HCT116 (cell line): ENCODE measurements at regions not wholly inside any gene's neighbourhood (a gene's known extent, or its start where the extent isn't known, plus 50 kb on each side); places are given as distances from the start of the nearest gene placed in this dataset.

Experiments
- ATAC-seq: fragments of 200-7000 bp; cut with Tn5 transposase; 2 replicates; pipeline ENCODE4 v1.9.1; 2020; ENCODE audit warnings: mild to moderate bottlenecking, moderate library complexity
- BruUV-seq: library from RNA; stranded (reverse); fragments of 400-500 nt; replicated peaks from 2 replicates; lab custom pipeline; 2021; lab: Mats Ljungman, UMichigan
- CTCF ChIA-PET: fragments of 300-600 bp; sonication (Branson Sonifier 250); formaldehyde crosslinking; loops from one replicate; lab custom pipeline; 2021; ENCODE audit warnings: antibody characterized with exemption; lab: Charles Lee
- POLR2A ChIA-PET: fragments of 300-600, 350-600 bp; sonication (Branson Sonifier 250); formaldehyde crosslinking; loops from one replicate; lab custom pipeline; 2021; ENCODE audit warnings: antibody characterized with exemption; lab: Charles Lee
- RAD21 ChIA-PET, 2 experiments: fragments of 300-600 bp; sonication (Branson Sonifier 250); formaldehyde crosslinking; loops; one replicate each; lab custom pipeline; 2023; ENCODE audit warnings: low total read pairs in 2 of 2; ENCODE audit not compliant: uncharacterized antibody in 2 of 2, unreplicated experiment in 2 of 2, low non-redundant PET in 1 of 2; lab: Charles Lee
- DNase-seq: peaks from one replicate; pipeline ENCODE4 v3.0.0-alpha.2; 2010; ENCODE audit warnings: low read depth, low spot score
- H2AFZ ChIP-seq: fragments of 200-600 bp; shearing (Covaris generic), sonication (generic); 2 replicates; pipeline ENCODE4 v1.6.1; 2017; ENCODE audit warnings: low read depth, mixed run types, mixed read lengths, antibody characterized with exemption, low read length; ENCODE audit not compliant: poor library complexity, severe bottlenecking
- H3K27ac ChIP-seq: 2 replicates; pipeline ENCODE4 v1.5.1; 2012; ENCODE audit warnings: low read depth, low read length
- H3K27me3 ChIP-seq: fragments of 200-600 bp; sonication (generic); 2 replicates; pipeline ENCODE4 v1.6.1; 2016; ENCODE audit warnings: mixed run types, low read length, mixed read lengths; ENCODE audit not compliant: insufficient read depth
- H3K36me3 ChIP-seq, 2 experiments: fragments of 200-500 bp in 1 of 2; fragments of 200-600 bp in 1 of 2; sonication (Bioruptor generic) in 1 of 2; sonication (generic) in 1 of 2; 2 replicates each; pipeline versions ENCODE4 v1.5.1 to v1.6.1; 2014 to 2016; ENCODE audit warnings: low read length in 2 of 2, inconsistent platforms in 1 of 2, mixed read lengths in 1 of 2, mixed run types in 1 of 2; ENCODE audit not compliant: insufficient read depth in 2 of 2, control insufficient read depth in 1 of 2
- H3K4me1 ChIP-seq, 2 experiments: fragments of 200-600 bp in 1 of 2; sonication (generic) in 1 of 2; 2 replicates each; pipeline versions ENCODE4 v1.5.1 to v1.6.1; 2012 to 2017; ENCODE audit warnings: low read length in 2 of 2, inconsistent platforms in 1 of 2, mild to moderate bottlenecking in 1 of 2, mixed read lengths in 1 of 2, mixed run types in 1 of 2, moderate library complexity in 1 of 2; ENCODE audit not compliant: insufficient read depth in 2 of 2, control insufficient read depth in 1 of 2
- H3K4me2 ChIP-seq: fragments of 200-600 bp; sonication (generic); 2 replicates; pipeline ENCODE4 v1.6.1; 2017; ENCODE audit warnings: mixed run types, low read length, mixed read lengths
- H3K4me3 ChIP-seq, 2 experiments: fragments of 200-600 bp in 1 of 2; sonication (generic) in 1 of 2; replicated peaks in 1 of 2; 2 replicates each; pipeline ENCODE4 v1.5.1; 2011 to 2016; ENCODE audit warnings: low read length in 2 of 2, control low read depth in 1 of 2, low read depth in 1 of 2, mild to moderate bottlenecking in 1 of 2, mixed read lengths in 1 of 2, mixed run types in 1 of 2
- H3K79me2 ChIP-seq: fragments of 200-600 bp; sonication (generic); 2 replicates; pipeline ENCODE4 v1.6.1; 2017; ENCODE audit warnings: mild to moderate bottlenecking, mixed run types, low read length, moderate library complexity, mixed read lengths; ENCODE audit not compliant: insufficient read depth
- H3K9ac ChIP-seq: fragments of 200-600 bp; sonication (generic); 2 replicates; pipeline ENCODE4 v1.6.1; 2016; ENCODE audit warnings: low read length, mixed read lengths
- H3K9me2 ChIP-seq: fragments of 200-600 bp; sonication (generic), shearing (Covaris generic); 2 replicates; pipeline ENCODE4 v1.6.1; 2017; ENCODE audit warnings: mixed run types, mild to moderate bottlenecking, moderate library complexity; ENCODE audit not compliant: insufficient read depth
- H3K9me3 ChIP-seq, 2 experiments: fragments of 200-500 bp in 1 of 2; fragments of 200-600 bp in 1 of 2; sonication (Bioruptor generic) in 1 of 2; sonication (generic) in 1 of 2; 2 replicates each; pipeline ENCODE4 v1.6.1; 2014 to 2017; ENCODE audit warnings: low read length in 2 of 2, mixed read lengths in 2 of 2, inconsistent platforms in 1 of 2, low read depth in 1 of 2, mild to moderate bottlenecking in 1 of 2, mixed run types in 1 of 2, moderate library complexity in 1 of 2; ENCODE audit not compliant: control insufficient read depth in 1 of 2, insufficient read depth in 1 of 2
- H4K20me1 ChIP-seq: fragments of 200-600 bp; sonication (generic), shearing (Covaris generic); 2 replicates; pipeline ENCODE4 v1.6.1; 2017; ENCODE audit warnings: mixed run types, mild to moderate bottlenecking, moderate library complexity; ENCODE audit not compliant: insufficient read depth
- ATF3 ChIP-seq: IDR thresholded peaks from 2 replicates; pipeline ENCODE4 v1.6.1; 2012
- CBX3 ChIP-seq: IDR thresholded peaks from 2 replicates; pipeline ENCODE4 v1.6.1; 2012; ENCODE audit warnings: low read depth
- CEBPB ChIP-seq: IDR thresholded peaks from 2 replicates; pipeline ENCODE4 v1.6.1; 2012; ENCODE audit warnings: low read depth
- EZH2phosphoT487 ChIP-seq: fragments of 200-600 bp; IDR thresholded peaks from 2 replicates; pipeline ENCODE4 v1.6.1; 2018; ENCODE audit warnings: antibody characterized with exemption, borderline replicate concordance
- FOSL1 ChIP-seq: IDR thresholded peaks from 2 replicates; pipeline ENCODE4 v1.6.1; 2012; ENCODE audit warnings: low read depth
- JUND ChIP-seq: IDR thresholded peaks from 2 replicates; pipeline ENCODE4 v1.6.1; 2012
- MAX ChIP-seq: IDR thresholded peaks from 2 replicates; pipeline ENCODE4 v1.6.1; 2012
- POLR2A ChIP-seq: IDR thresholded peaks from 2 replicates; pipeline ENCODE4 v1.7.0; 2011; ENCODE audit warnings: borderline replicate concordance; ENCODE audit not compliant: insufficient read depth, insufficient read length; ENCODE audit errors: extremely low read depth
- RAD21 ChIP-seq: IDR thresholded peaks from 2 replicates; pipeline ENCODE4 v1.6.1; 2012; ENCODE audit warnings: low read depth, mild to moderate bottlenecking
- SIN3A ChIP-seq: IDR thresholded peaks from 2 replicates; pipeline ENCODE4 v1.6.1; 2012; ENCODE audit warnings: low read depth
- SP1 ChIP-seq: IDR thresholded peaks from 2 replicates; pipeline ENCODE4 v1.6.1; 2012; ENCODE audit warnings: low read depth
- SRF ChIP-seq: IDR thresholded peaks from 2 replicates; pipeline ENCODE4 v1.6.1; 2012; ENCODE audit warnings: low read depth
- TCF7L2 ChIP-seq: IDR thresholded peaks from 2 replicates; pipeline ENCODE4 v1.7.0; 2011; ENCODE audit warnings: borderline replicate concordance, inconsistent platforms; ENCODE audit not compliant: insufficient read depth, insufficient read length; ENCODE audit errors: extremely low read depth
- YY1 ChIP-seq: IDR thresholded peaks from 2 replicates; pipeline ENCODE4 v1.6.1; 2011; ENCODE audit warnings: low read length, low read depth, moderate library complexity, mild to moderate bottlenecking; ENCODE audit not compliant: insufficient replicate concordance; ENCODE audit errors: extremely low read depth
- ZFX ChIP-seq: fragments of 450-650 bp; IDR thresholded peaks from 2 replicates; pipeline ENCODE4 v1.6.1; 2017
- ZNF274 ChIP-seq: fragments of 200-500 bp; sonication (Bioruptor generic); IDR thresholded peaks from 2 replicates; pipeline ENCODE4 v1.6.1; 2014; ENCODE audit warnings: mild to moderate bottlenecking, low read depth, low read length, inconsistent platforms
- intact Hi-C: fragments of 100-400 bp; cut with micrococcal nuclease; formaldehyde crosslinking; loops from 2 replicates; pipeline ENCODE4 v1.10.0; 2022
- TF ChIP-seq, protein P1 (sequence below), 3 experiments: fragments of 200-600 bp in 1 of 3; sonication (generic) in 1 of 3; IDR thresholded peaks in 2 of 3; conservative IDR thresholded peaks in 1 of 3; 2 replicates each; pipeline ENCODE4 v1.5.1; 2012 to 2017; ENCODE audit warnings: low read depth in 2 of 3, low read length in 2 of 3, antibody characterized with exemption in 1 of 3, borderline replicate concordance in 1 of 3, control low read depth in 1 of 3, mild to moderate bottlenecking in 1 of 3, mixed read lengths in 1 of 3, mixed run types in 1 of 3, moderate library complexity in 1 of 3; ENCODE audit not compliant: insufficient read depth in 1 of 3
- TF ChIP-seq, protein P2 (sequence below): IDR thresholded peaks from 2 replicates; pipeline ENCODE4 v1.6.1; 2011; ENCODE audit warnings: mild to moderate bottlenecking, low read length, moderate library complexity; ENCODE audit not compliant: insufficient replicate concordance; ENCODE audit errors: extremely low read depth
- TF ChIP-seq, protein P3 (sequence below): IDR thresholded peaks from 2 replicates; pipeline ENCODE4 v1.6.1; 2012; ENCODE audit warnings: low read depth

- no peak for ATAC-seq
- DNase-seq: no peak
- no peak overlapping the region for H3K4me3 ChIP-seq
- no peaks in the 10 kb centered on the region for H3K9me2 ChIP-seq
- no peak overlapping the region for H2AFZ ChIP-seq
- no peak overlapping the region for H3K27ac ChIP-seq
- H3K27me3 ChIP-seq: peaks cover 29% of the 10 kb centered on the region
- H3K4me2 ChIP-seq: no peak overlapping the region
- intact Hi-C loops: no loop called here
- no peaks in the 10 kb centered on the region for H4K20me1 ChIP-seq
- H3K79me2 ChIP-seq: no peaks in the 10 kb centered on the region
- no peak overlapping the region for H3K9ac ChIP-seq
- ChIA-PET POLR2A (no interaction called here), CTCF (no interaction called here), RAD21 (no interaction called here)
- H3K9me3 ChIP-seq: no peaks in the 10 kb centered on the region
- no peaks in the 10 kb centered on the region for H3K36me3 ChIP-seq
- H3K4me1 ChIP-seq: 0 out of 4 replicates have a peak, but pooled peaks cover 0 to 4% of the 10 kb centered on the region in 2 experiments
- BruUV-seq: no TSS peak
- TF ChIP-seq MAX (no peak), CEBPB (no peak), RAD21 (no peak), SIN3A (no peak), POLR2A (no peak), SP1 (no peak), YY1 (no peak), ZNF274 (no peak), ZFX (no peak), SRF (no peak), JUND (no peak), EZH2phosphoT487 (no peak), FOSL1 (no peak), CBX3 (no peak), TCF7L2 (no peak), ATF3 (no peak)
- TF ChIP-seq, protein P1, sequence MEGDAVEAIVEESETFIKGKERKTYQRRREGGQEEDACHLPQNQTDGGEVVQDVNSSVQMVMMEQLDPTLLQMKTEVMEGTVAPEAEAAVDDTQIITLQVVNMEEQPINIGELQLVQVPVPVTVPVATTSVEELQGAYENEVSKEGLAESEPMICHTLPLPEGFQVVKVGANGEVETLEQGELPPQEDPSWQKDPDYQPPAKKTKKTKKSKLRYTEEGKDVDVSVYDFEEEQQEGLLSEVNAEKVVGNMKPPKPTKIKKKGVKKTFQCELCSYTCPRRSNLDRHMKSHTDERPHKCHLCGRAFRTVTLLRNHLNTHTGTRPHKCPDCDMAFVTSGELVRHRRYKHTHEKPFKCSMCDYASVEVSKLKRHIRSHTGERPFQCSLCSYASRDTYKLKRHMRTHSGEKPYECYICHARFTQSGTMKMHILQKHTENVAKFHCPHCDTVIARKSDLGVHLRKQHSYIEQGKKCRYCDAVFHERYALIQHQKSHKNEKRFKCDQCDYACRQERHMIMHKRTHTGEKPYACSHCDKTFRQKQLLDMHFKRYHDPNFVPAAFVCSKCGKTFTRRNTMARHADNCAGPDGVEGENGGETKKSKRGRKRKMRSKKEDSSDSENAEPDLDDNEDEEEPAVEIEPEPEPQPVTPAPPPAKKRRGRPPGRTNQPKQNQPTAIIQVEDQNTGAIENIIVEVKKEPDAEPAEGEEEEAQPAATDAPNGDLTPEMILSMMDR (IDR thresholded peaks at IDR 0.05 in 2 of 3, conservative IDR thresholded peaks at IDR 0.05 in 1 of 3; ENCODE audit: borderline replicate concordance in 1 of 3, insufficient read depth in 1 of 3, low read depth in 2 of 3, low read length in 2 of 3): no peak
- TF ChIP-seq, protein P2, sequence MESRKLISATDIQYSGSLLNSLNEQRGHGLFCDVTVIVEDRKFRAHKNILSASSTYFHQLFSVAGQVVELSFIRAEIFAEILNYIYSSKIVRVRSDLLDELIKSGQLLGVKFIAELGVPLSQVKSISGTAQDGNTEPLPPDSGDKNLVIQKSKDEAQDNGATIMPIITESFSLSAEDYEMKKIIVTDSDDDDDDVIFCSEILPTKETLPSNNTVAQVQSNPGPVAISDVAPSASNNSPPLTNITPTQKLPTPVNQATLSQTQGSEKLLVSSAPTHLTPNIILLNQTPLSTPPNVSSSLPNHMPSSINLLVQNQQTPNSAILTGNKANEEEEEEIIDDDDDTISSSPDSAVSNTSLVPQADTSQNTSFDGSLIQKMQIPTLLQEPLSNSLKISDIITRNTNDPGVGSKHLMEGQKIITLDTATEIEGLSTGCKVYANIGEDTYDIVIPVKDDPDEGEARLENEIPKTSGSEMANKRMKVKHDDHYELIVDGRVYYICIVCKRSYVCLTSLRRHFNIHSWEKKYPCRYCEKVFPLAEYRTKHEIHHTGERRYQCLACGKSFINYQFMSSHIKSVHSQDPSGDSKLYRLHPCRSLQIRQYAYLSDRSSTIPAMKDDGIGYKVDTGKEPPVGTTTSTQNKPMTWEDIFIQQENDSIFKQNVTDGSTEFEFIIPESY: no peak
- TF ChIP-seq, protein P3, sequence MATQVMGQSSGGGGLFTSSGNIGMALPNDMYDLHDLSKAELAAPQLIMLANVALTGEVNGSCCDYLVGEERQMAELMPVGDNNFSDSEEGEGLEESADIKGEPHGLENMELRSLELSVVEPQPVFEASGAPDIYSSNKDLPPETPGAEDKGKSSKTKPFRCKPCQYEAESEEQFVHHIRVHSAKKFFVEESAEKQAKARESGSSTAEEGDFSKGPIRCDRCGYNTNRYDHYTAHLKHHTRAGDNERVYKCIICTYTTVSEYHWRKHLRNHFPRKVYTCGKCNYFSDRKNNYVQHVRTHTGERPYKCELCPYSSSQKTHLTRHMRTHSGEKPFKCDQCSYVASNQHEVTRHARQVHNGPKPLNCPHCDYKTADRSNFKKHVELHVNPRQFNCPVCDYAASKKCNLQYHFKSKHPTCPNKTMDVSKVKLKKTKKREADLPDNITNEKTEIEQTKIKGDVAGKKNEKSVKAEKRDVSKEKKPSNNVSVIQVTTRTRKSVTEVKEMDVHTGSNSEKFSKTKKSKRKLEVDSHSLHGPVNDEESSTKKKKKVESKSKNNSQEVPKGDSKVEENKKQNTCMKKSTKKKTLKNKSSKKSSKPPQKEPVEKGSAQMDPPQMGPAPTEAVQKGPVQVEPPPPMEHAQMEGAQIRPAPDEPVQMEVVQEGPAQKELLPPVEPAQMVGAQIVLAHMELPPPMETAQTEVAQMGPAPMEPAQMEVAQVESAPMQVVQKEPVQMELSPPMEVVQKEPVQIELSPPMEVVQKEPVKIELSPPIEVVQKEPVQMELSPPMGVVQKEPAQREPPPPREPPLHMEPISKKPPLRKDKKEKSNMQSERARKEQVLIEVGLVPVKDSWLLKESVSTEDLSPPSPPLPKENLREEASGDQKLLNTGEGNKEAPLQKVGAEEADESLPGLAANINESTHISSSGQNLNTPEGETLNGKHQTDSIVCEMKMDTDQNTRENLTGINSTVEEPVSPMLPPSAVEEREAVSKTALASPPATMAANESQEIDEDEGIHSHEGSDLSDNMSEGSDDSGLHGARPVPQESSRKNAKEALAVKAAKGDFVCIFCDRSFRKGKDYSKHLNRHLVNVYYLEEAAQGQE: no peak
These were observed 257.3 kb downstream of the XXYLT1 start for GRCh38 chr3:195013411-195014361.
